ENCODE measurements at regions not wholly inside any gene's neighbourhood (a gene's known extent, or its start where the extent isn't known, plus 50 kb on each side); places are given as distances from the start of the nearest gene placed in this dataset.

- BruUV-seq (replicated peaks) = no TSS peak
- ChIA-PET CTCF (no interaction called here), POLR2A (no interaction called here)
- FAIRE-seq = no peak
- Histone ChIP-seq H3K9me1 (replicated peaks; ENCODE audit: control insufficient read depth, extremely low read depth, insufficient read depth, low read length) (no peaks in the 10 kb centered on the region), H3K36me3 (ENCODE audit: control insufficient read depth in 2 of 2, extremely low read depth in 1 of 2, insufficient read depth in 2 of 2, low read length in 2 of 2) (no peaks in the 10 kb centered on the region), H3K4me1 (ENCODE audit: control insufficient read depth, extremely low read depth, insufficient read depth, low read length) (no peaks in the 10 kb centered on the region), H3K27ac (ENCODE audit: insufficient read depth, low read depth, low read length) (no peak overlapping the region), H3K9me3 (replicated peaks; ENCODE audit: control insufficient read depth, insufficient read depth, low read length) (no peaks in the 10 kb centered on the region), H3K4me2 (ENCODE audit: insufficient read depth, low read length) (no peak overlapping the region), H3K79me2 (ENCODE audit: control insufficient read depth, insufficient read depth, low read length) (no peaks in the 10 kb centered on the region), H3K4me3 (replicated peaks in 1 of 3; ENCODE audit: insufficient read depth in 1 of 3, low read depth in 1 of 3, low read length in 3 of 3) (no peak overlapping the region), H3K9ac (replicated peaks; ENCODE audit: extremely low read depth, insufficient read depth, low read length) (no peak overlapping the region), H4K20me1 (replicated peaks; ENCODE audit: control insufficient read depth, extremely low read depth, insufficient read depth, low read length) (no peaks in the 10 kb centered on the region), H2AFZ (ENCODE audit: low read depth, low read length) (no peak overlapping the region), H3K27me3 (ENCODE audit: control insufficient read depth in 2 of 2, insufficient read depth in 2 of 2, low read length in 2 of 2) (peaks cover 0 to 4% of the 10 kb centered on the region in 2 experiments)
- intact Hi-C loops (cut with micrococcal nuclease) = no loop called here
- dilution Hi-C loops (cut with MboI; ENCODE audit: extremely low pct_ligation_motif_present, low sequenced_read_pairs) = no loop called here
- no peak for TF ChIP-seq JUN (IDR thresholded peaks at IDR 0.05; ENCODE audit: borderline replicate concordance, insufficient read depth, insufficient read length, low read depth)
- TF ChIP-seq GATA2 (IDR thresholded peaks at IDR 0.05; ENCODE audit: insufficient read depth, insufficient read length, low read depth, low read length) = no peak
- TF ChIP-seq EZH2 (IDR thresholded peaks at IDR 0.05; ENCODE audit: borderline replicate concordance, low read depth, low read length, severe bottlenecking) = no peak
- no peak for TF ChIP-seq MYC (IDR thresholded peaks at IDR 0.05; ENCODE audit: low read depth, low read length)
- TF ChIP-seq, protein P1, sequence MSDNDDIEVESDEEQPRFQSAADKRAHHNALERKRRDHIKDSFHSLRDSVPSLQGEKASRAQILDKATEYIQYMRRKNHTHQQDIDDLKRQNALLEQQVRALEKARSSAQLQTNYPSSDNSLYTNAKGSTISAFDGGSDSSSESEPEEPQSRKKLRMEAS (IDR thresholded peaks at IDR 0.05; ENCODE audit: insufficient read depth, insufficient read length) = no peak
- no peak for TF ChIP-seq CTCF (IDR thresholded peaks at IDR 0.05; ENCODE audit: extremely low read depth in 1 of 2, insufficient read depth in 1 of 2, low read depth in 1 of 2, low read length in 2 of 2)
- TF ChIP-seq POLR2AphosphoS5 (IDR thresholded peaks at IDR 0.05; ENCODE audit: insufficient read depth, low read depth, low read length) = no peak
- TF ChIP-seq POLR2A (IDR thresholded peaks at IDR 0.05; ENCODE audit: low read depth, low read length) = no peak
- no peak for TF ChIP-seq FOS (IDR thresholded peaks at IDR 0.05; ENCODE audit: borderline replicate concordance, insufficient read depth, low read length)
- DNase-seq (ENCODE audit: low read depth, low spot score) = no peak
These were observed 367.8 kb upstream of the SLC7A11 start for GRCh38 chr4:138609943-138610350.
